ENCODE measurements at regions not wholly inside any gene's neighbourhood (a gene's known extent, or its start where the extent isn't known, plus 50 kb on each side); places are given as distances from the start of the nearest gene placed in this dataset.
"Not testable (repeated sequence)": the region's sequence is repeated elsewhere in the genome, so short reads cannot be mapped to it uniquely, and the experiment has no call there.

GRCh38 chr14:105622329-105622955 is 96.1 kb downstream of the TMEM121 start:
- no peak overlapping the region for H3K27ac ChIP-seq (ENCODE audit: low read depth, low read length)

GRCh38 chr14:105623178-105623577 is 96.8 kb downstream of the TMEM121 start:
- H3K4me3 ChIP-seq (ENCODE audit: low read depth in 1 of 5, low read length in 5 of 5); H3K27ac ChIP-seq (ENCODE audit: low read depth, low read length); H3K4me1 ChIP-seq (ENCODE audit: control insufficient read depth in 5 of 5, insufficient read depth in 5 of 5, low read length in 5 of 5); H3K27me3 ChIP-seq (ENCODE audit: control insufficient read depth in 5 of 5, insufficient read depth in 4 of 5, low read length in 5 of 5); H3K9ac ChIP-seq (ENCODE audit: low read length in 5 of 5); H3K9me3 ChIP-seq (ENCODE audit: control insufficient read depth in 5 of 5, low read length in 5 of 5); H3K36me3 ChIP-seq (ENCODE audit: control insufficient read depth in 5 of 5, insufficient read depth in 5 of 5, low read length in 5 of 5): not testable (repeated sequence)

More at GRCh38 chr14:105622329-105622955, 96.1 kb downstream of the TMEM121 start:
- H3K9ac ChIP-seq (ENCODE audit: low read length in 5 of 5): no peak overlapping the region
- no peaks in the 10 kb centered on the region for H3K9me3 ChIP-seq (ENCODE audit: control insufficient read depth in 5 of 5, low read length in 5 of 5)
- no peaks in the 10 kb centered on the region for H3K36me3 ChIP-seq (ENCODE audit: control insufficient read depth in 5 of 5, insufficient read depth in 5 of 5, low read length in 5 of 5)
- H3K27me3 ChIP-seq (ENCODE audit: control insufficient read depth in 5 of 5, insufficient read depth in 4 of 5, low read length in 5 of 5): peaks cover 0 to 2% (median 0%) of the 10 kb centered on the region in 5 donors
- H3K4me1 ChIP-seq (ENCODE audit: control insufficient read depth in 5 of 5, insufficient read depth in 5 of 5, low read length in 5 of 5): peaks cover 0 to 4% (median 0%) of the 10 kb centered on the region in 5 donors
- no peak overlapping the region for H3K4me3 ChIP-seq (ENCODE audit: low read depth in 1 of 5, low read length in 5 of 5)

- H3K9ac ChIP-seq (ENCODE audit: low read length in 5 of 5); H3K27me3 ChIP-seq (ENCODE audit: control insufficient read depth in 5 of 5, insufficient read depth in 4 of 5, low read length in 5 of 5): not testable (repeated sequence)
Measured at GRCh38 chr14:105624346-105624745, 98.0 kb downstream of the TMEM121 start.

GRCh38 chr14:105624749-105625434 is 98.5 kb downstream of the TMEM121 start:
- H3K9ac ChIP-seq (ENCODE audit: low read length in 5 of 5); H3K27me3 ChIP-seq (ENCODE audit: control insufficient read depth in 5 of 5, insufficient read depth in 4 of 5, low read length in 5 of 5); H3K4me1 ChIP-seq (ENCODE audit: control insufficient read depth in 5 of 5, insufficient read depth in 5 of 5, low read length in 5 of 5); H3K27ac ChIP-seq (ENCODE audit: low read depth, low read length); H3K4me3 ChIP-seq (ENCODE audit: low read depth in 1 of 5, low read length in 5 of 5); H3K9me3 ChIP-seq (ENCODE audit: control insufficient read depth in 5 of 5, low read length in 5 of 5); H3K36me3 ChIP-seq (ENCODE audit: control insufficient read depth in 5 of 5, insufficient read depth in 5 of 5, low read length in 5 of 5): not testable (repeated sequence)

More at GRCh38 chr14:105624346-105624745, 98.0 kb downstream of the TMEM121 start:
- not testable (repeated sequence) for H3K4me1 ChIP-seq (ENCODE audit: control insufficient read depth in 5 of 5, insufficient read depth in 5 of 5, low read length in 5 of 5); H3K27ac ChIP-seq (ENCODE audit: low read depth, low read length); H3K36me3 ChIP-seq (ENCODE audit: control insufficient read depth in 5 of 5, insufficient read depth in 5 of 5, low read length in 5 of 5); H3K9me3 ChIP-seq (ENCODE audit: control insufficient read depth in 5 of 5, low read length in 5 of 5); H3K4me3 ChIP-seq (ENCODE audit: low read depth in 1 of 5, low read length in 5 of 5)

- not testable (repeated sequence) for H3K27ac ChIP-seq (ENCODE audit: low read depth, low read length); H3K4me3 ChIP-seq (ENCODE audit: low read depth in 1 of 5, low read length in 5 of 5); H3K9me3 ChIP-seq (ENCODE audit: control insufficient read depth in 5 of 5, low read length in 5 of 5); H3K4me1 ChIP-seq (ENCODE audit: control insufficient read depth in 5 of 5, insufficient read depth in 5 of 5, low read length in 5 of 5); H3K27me3 ChIP-seq (ENCODE audit: control insufficient read depth in 5 of 5, insufficient read depth in 4 of 5, low read length in 5 of 5); H3K9ac ChIP-seq (ENCODE audit: low read length in 5 of 5); H3K36me3 ChIP-seq (ENCODE audit: control insufficient read depth in 5 of 5, insufficient read depth in 5 of 5, low read length in 5 of 5)
Measured at GRCh38 chr14:105625448-105625847, 99.1 kb downstream of the TMEM121 start.

- not testable (repeated sequence) for H3K9me3 ChIP-seq (ENCODE audit: control insufficient read depth in 5 of 5, low read length in 5 of 5); H3K27ac ChIP-seq (ENCODE audit: low read depth, low read length); H3K27me3 ChIP-seq (ENCODE audit: control insufficient read depth in 5 of 5, insufficient read depth in 4 of 5, low read length in 5 of 5); H3K4me3 ChIP-seq (ENCODE audit: low read depth in 1 of 5, low read length in 5 of 5); H3K9ac ChIP-seq (ENCODE audit: low read length in 5 of 5); H3K36me3 ChIP-seq (ENCODE audit: control insufficient read depth in 5 of 5, insufficient read depth in 5 of 5, low read length in 5 of 5); H3K4me1 ChIP-seq (ENCODE audit: control insufficient read depth in 5 of 5, insufficient read depth in 5 of 5, low read length in 5 of 5)
Measured at GRCh38 chr14:105626111-105626510, 99.7 kb downstream of the TMEM121 start.

- H3K9me3 ChIP-seq (ENCODE audit: control insufficient read depth in 5 of 5, low read length in 5 of 5); H3K36me3 ChIP-seq (ENCODE audit: control insufficient read depth in 5 of 5, insufficient read depth in 5 of 5, low read length in 5 of 5); H3K4me1 ChIP-seq (ENCODE audit: control insufficient read depth in 5 of 5, insufficient read depth in 5 of 5, low read length in 5 of 5); H3K27me3 ChIP-seq (ENCODE audit: control insufficient read depth in 5 of 5, insufficient read depth in 4 of 5, low read length in 5 of 5); H3K27ac ChIP-seq (ENCODE audit: low read depth, low read length); H3K9ac ChIP-seq (ENCODE audit: low read length in 5 of 5); H3K4me3 ChIP-seq (ENCODE audit: low read depth in 1 of 5, low read length in 5 of 5): not testable (repeated sequence)
Measured at GRCh38 chr14:105626651-105627050, 100.3 kb downstream of the TMEM121 start.

- not testable (repeated sequence) for H3K9ac ChIP-seq (ENCODE audit: low read length in 5 of 5); H3K4me3 ChIP-seq (ENCODE audit: low read depth in 1 of 5, low read length in 5 of 5); H3K27me3 ChIP-seq (ENCODE audit: control insufficient read depth in 5 of 5, insufficient read depth in 4 of 5, low read length in 5 of 5); H3K27ac ChIP-seq (ENCODE audit: low read depth, low read length); H3K4me1 ChIP-seq (ENCODE audit: control insufficient read depth in 5 of 5, insufficient read depth in 5 of 5, low read length in 5 of 5); H3K36me3 ChIP-seq (ENCODE audit: control insufficient read depth in 5 of 5, insufficient read depth in 5 of 5, low read length in 5 of 5)
- H3K9me3 ChIP-seq (ENCODE audit: control insufficient read depth in 5 of 5, low read length in 5 of 5): peaks cover 0 to 11% (median 8%) of the 10 kb centered on the region in 5 donors
Measured at GRCh38 chr14:105627287-105627686, 100.9 kb downstream of the TMEM121 start.

- Histone ChIP-seq H3K4me1 (ENCODE audit: control insufficient read depth in 5 of 5, insufficient read depth in 5 of 5, low read length in 5 of 5) (no peaks in the 10 kb centered on the region), H3K9me3 (ENCODE audit: control insufficient read depth in 5 of 5, low read length in 5 of 5) (peaks cover 0 to 15% (median 8%) of the 10 kb centered on the region in 5 donors), H3K27me3 (ENCODE audit: control insufficient read depth in 5 of 5, insufficient read depth in 4 of 5, low read length in 5 of 5) (peaks cover 0 to 3% (median 0%) of the 10 kb centered on the region in 5 donors), H3K9ac (ENCODE audit: low read length in 5 of 5) (no peak overlapping the region), H3K36me3 (ENCODE audit: control insufficient read depth in 5 of 5, insufficient read depth in 5 of 5, low read length in 5 of 5) (no peaks in the 10 kb centered on the region), H3K4me3 (ENCODE audit: low read depth in 1 of 5, low read length in 5 of 5) (no peak overlapping the region), H3K27ac (ENCODE audit: low read depth, low read length) (no peak overlapping the region)
Measured at GRCh38 chr14:105627701-105628100, 101.3 kb downstream of the TMEM121 start.

GRCh38 chr14:105628126-105628525 is 101.7 kb downstream of the TMEM121 start:
- H3K27me3 ChIP-seq (ENCODE audit: control insufficient read depth in 5 of 5, insufficient read depth in 4 of 5, low read length in 5 of 5); H3K9ac ChIP-seq (ENCODE audit: low read length in 5 of 5); H3K4me3 ChIP-seq (ENCODE audit: low read depth in 1 of 5, low read length in 5 of 5); H3K36me3 ChIP-seq (ENCODE audit: control insufficient read depth in 5 of 5, insufficient read depth in 5 of 5, low read length in 5 of 5); H3K4me1 ChIP-seq (ENCODE audit: control insufficient read depth in 5 of 5, insufficient read depth in 5 of 5, low read length in 5 of 5); H3K27ac ChIP-seq (ENCODE audit: low read depth, low read length): not testable (repeated sequence)
- peaks cover 0 to 17% (median 8%) of the 10 kb centered on the region in 5 donors for H3K9me3 ChIP-seq (ENCODE audit: control insufficient read depth in 5 of 5, low read length in 5 of 5)
